ENCODE measurements at regions not wholly inside any gene's neighbourhood (a gene's known extent, or its start where the extent isn't known, plus 50 kb on each side); places are given as distances from the start of the nearest gene placed in this dataset.

DNA sequence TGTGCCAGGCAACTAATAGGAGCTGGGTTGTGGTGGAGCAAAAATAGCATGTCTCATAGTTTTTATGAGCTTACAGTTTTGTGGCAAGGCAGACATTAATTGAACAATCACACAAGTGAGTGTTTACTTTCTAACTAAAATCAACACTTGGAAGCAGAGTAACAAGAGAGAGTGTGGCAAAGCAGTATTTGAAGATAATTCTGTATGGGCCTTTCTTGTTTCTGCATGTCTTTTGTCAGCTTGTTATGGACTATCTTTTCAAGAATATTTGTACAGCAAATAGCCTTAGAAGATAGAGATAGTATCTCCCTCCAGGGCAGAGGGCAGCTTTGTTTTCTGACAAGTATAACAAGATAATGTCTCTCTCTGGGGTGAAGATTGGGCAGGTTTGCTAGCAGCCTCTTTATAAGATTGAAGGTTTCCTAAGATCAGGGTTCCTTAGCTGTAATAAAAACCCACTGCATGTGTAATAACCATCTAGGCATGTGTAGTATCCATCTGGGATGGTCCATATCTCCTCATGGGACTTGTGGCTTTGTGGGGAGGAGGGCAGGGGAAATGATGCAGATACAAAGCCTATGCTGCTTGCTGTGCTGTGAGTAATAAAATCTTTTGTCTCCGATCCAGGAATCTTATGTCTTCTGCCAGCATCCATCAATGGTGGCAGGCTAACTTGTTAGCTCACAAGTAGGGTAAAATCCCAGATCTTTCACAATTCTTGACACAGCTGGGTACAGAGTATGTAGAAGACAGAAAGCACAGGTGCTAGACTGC lies 479.9 kb downstream of the KDM4C start:
- peaks cover 5 to 17% (median 8%) of the 10 kb centered on the region in 11 experiments; a peak in 14 of 22 replicates for H3K9me3 ChIP-seq (replicated peaks in 1 of 11)
- no peak for TF ChIP-seq Cebpa-rat (IDR thresholded peaks at IDR 0.05)
- H3K4me3 ChIP-seq = no peak overlapping the region
- peak overlapping the region in 8 of 11 experiments; percentile 0 to 36 (median 14); a peak in 6 of 22 replicates for H3K4me2 ChIP-seq
- no peak overlapping the region for H3K9ac ChIP-seq
- H3K27me3 ChIP-seq = no peaks in the 10 kb centered on the region
- no peak overlapping the region for H3K27ac ChIP-seq
- H4K20me1 ChIP-seq = no peaks in the 10 kb centered on the region
- no peaks in the 10 kb centered on the region for H3K36me3 ChIP-seq
- H3K4me1 ChIP-seq = peaks cover 0 to 10% (median 7%) of the 10 kb centered on the region in 10 experiments; a peak in 6 of 20 replicates

DNA sequence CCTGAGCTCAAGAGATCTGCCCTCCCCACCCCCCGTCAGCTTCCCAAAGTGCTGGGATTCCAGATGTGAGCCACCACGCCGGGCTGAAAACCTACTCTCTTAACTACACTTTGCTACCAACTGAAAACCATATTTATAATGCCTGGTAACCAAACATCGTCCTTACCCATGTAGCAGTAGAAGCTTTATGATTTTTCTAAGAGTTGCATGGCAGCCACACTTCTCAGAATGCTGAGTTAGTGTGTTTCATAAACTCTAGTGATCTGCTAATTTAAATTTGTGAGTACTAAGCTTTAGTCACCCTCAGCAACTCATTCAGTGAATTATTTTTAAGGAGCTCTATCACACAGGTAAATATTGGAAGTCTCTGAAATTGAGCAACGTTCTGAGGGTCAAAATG lies 478.4 kb downstream of the KDM4C start:
- Histone ChIP-seq H3K9ac (no peak overlapping the region), H3K4me2 (no peak overlapping the region), H4K20me1 (no peaks in the 10 kb centered on the region), H3K4me1 (peaks cover 0 to 10% (median 7%) of the 10 kb centered on the region in 10 experiments; a peak in 6 of 20 replicates), H3K27me3 (no peaks in the 10 kb centered on the region), H3K36me3 (no peaks in the 10 kb centered on the region), H3K9me3 (replicated peaks in 1 of 11) (peaks cover 5 to 16% (median 8%) of the 10 kb centered on the region in 11 experiments; a peak in 14 of 22 replicates), H3K27ac (no peak overlapping the region), H3K4me3 (no peak overlapping the region)
- no peak for TF ChIP-seq Cebpa-rat (IDR thresholded peaks at IDR 0.05)

GRCh38 chr9:7234144-7234543 lies 476.4 kb downstream of the KDM4C start:
- H3K36me3 ChIP-seq = no peaks in the 10 kb centered on the region
- H3K4me3 ChIP-seq = no peak overlapping the region
- H3K27ac ChIP-seq = no peak overlapping the region
- H3K27me3 ChIP-seq = no peaks in the 10 kb centered on the region
- no peak overlapping the region for H3K9ac ChIP-seq
- H4K20me1 ChIP-seq = no peaks in the 10 kb centered on the region
- no peak for TF ChIP-seq Cebpa-rat (IDR thresholded peaks at IDR 0.05)
- H3K4me1 ChIP-seq = peaks cover 0 to 10% (median 7%) of the 10 kb centered on the region in 10 experiments; a peak in 6 of 20 replicates
- H3K4me2 ChIP-seq = no peak overlapping the region
- H3K9me3 ChIP-seq (replicated peaks in 1 of 11) = 0 out of 22 replicates have a peak, but pooled peaks cover 0 to 5% (median 0%) of the 10 kb centered on the region in 11 experiments

DNA sequence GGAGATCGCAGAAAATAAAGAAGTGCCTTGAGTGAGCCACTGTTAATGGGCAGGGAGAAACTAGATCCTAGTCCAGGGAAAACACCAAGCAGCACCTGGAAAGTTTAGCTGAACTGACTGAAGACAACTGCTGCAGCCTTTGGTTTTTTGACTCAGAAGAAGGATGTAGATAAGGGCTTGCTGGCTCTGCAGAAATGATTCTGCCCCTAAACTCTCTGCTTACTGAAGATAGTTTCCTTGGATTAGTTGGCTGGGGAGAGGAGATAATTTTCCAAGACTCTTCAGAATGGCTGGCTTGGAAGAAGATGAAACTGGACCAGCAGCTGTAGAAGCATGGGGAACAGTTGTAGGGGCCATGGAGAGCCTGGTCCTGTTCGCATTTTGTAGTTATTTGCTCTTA lies 471.8 kb downstream of the KDM4C start:
- Histone ChIP-seq H3K9me3 (replicated peaks in 1 of 11) (no peaks in the 10 kb centered on the region), H3K4me1 (peaks cover 0 to 11% (median 7%) of the 10 kb centered on the region in 10 experiments; a peak in 9 of 20 replicates), H4K20me1 (no peaks in the 10 kb centered on the region), H3K36me3 (no peaks in the 10 kb centered on the region), H3K4me2 (no peak overlapping the region), H3K9ac (no peak overlapping the region), H3K4me3 (no peak overlapping the region), H3K27ac (no peak overlapping the region), H3K27me3 (no peaks in the 10 kb centered on the region; a peak in 1 of 22 replicates)
- no peak for TF ChIP-seq Cebpa-rat (IDR thresholded peaks at IDR 0.05)

- Histone ChIP-seq H4K20me1 (no peaks in the 10 kb centered on the region), H3K4me1 (peaks cover 0 to 11% (median 7%) of the 10 kb centered on the region in 10 experiments; a peak in 9 of 20 replicates), H3K4me2 (no peak overlapping the region), H3K9me3 (replicated peaks in 1 of 11) (no peaks in the 10 kb centered on the region), H3K27ac (no peak overlapping the region), H3K36me3 (no peaks in the 10 kb centered on the region), H3K27me3 (no peaks in the 10 kb centered on the region; a peak in 1 of 22 replicates), H3K9ac (no peak overlapping the region), H3K4me3 (no peak overlapping the region)
- no peak for TF ChIP-seq Cebpa-rat (IDR thresholded peaks at IDR 0.05)
Measured at GRCh38 chr9:7228726-7229125, 471.0 kb downstream of the KDM4C start.

GRCh38 chr9:7227951-7228350 lies 470.2 kb downstream of the KDM4C start:
- H3K4me1 ChIP-seq = peaks cover 0 to 11% (median 7%) of the 10 kb centered on the region in 10 experiments; a peak in 9 of 20 replicates
- H3K36me3 ChIP-seq = no peaks in the 10 kb centered on the region
- no peak overlapping the region for H3K9ac ChIP-seq
- H3K9me3 ChIP-seq (replicated peaks in 1 of 11) = no peaks in the 10 kb centered on the region
- no peak for TF ChIP-seq Cebpa-rat (IDR thresholded peaks at IDR 0.05)
- no peaks in the 10 kb centered on the region; a peak in 1 of 22 replicates for H3K27me3 ChIP-seq
- no peak overlapping the region for H3K4me2 ChIP-seq
- H4K20me1 ChIP-seq = no peaks in the 10 kb centered on the region
- no peak overlapping the region for H3K27ac ChIP-seq
- no peak overlapping the region for H3K4me3 ChIP-seq

DNA sequence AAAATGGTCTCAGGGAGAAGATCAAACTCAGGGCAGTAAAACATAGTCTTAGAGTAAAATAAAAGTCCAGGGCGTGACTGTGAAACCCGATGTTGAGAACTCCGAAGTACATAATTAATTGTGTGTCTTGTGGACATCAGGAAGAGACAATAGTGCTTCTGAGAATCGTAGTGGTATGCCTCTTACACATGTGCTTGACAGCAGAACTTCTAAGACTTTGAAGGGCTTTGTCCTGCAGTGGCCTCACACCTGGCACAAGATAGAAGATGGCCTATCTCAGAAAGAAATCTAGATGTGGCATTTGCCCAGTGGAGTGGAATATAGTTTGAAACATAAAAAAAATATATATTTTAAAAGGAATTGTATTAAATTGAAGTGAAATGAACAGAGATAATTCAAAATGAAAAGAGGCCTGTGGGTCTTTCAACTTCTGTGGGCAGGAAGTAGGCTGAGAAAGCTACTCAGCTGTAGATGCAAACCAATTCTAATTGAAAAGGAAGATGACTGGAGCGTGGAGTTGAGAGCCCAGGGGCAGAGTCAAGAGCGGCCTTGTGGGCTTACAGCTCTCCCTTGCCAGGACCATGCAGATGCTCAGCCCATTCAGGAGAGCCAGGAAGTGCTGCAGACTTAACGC lies 468.4 kb downstream of the KDM4C start:
- Histone ChIP-seq H3K36me3 (no peaks in the 10 kb centered on the region), H3K9ac (no peak overlapping the region), H3K4me1 (peaks cover 0 to 11% (median 7%) of the 10 kb centered on the region in 10 experiments; a peak in 9 of 20 replicates), H3K4me2 (peak overlapping the region in 6 of 11 experiments; percentile 13 to 44 (median 32); a peak in 9 of 22 replicates), H3K27ac (no peak overlapping the region), H3K9me3 (replicated peaks in 1 of 11) (peaks cover 0 to 2% (median 0%) of the 10 kb centered on the region in 11 experiments; a peak in 2 of 22 replicates), H3K27me3 (no peaks in the 10 kb centered on the region; a peak in 1 of 22 replicates), H4K20me1 (no peaks in the 10 kb centered on the region), H3K4me3 (no peak overlapping the region)
- no peak for TF ChIP-seq Cebpa-rat (IDR thresholded peaks at IDR 0.05)

Measured in BLaER1 treated with 17β-estradiol and CSF1 and Interleukin-3, amounts not matched to agents 10 nM and 100 nM (cell line).